Omental fat pad (tissue), 3 donors: ENCODE measurements at regions not wholly inside any gene's neighbourhood (a gene's known extent, or its start where the extent isn't known, plus 50 kb on each side); places are given as distances from the start of the nearest gene placed in this dataset.

ENCODE experiments used
- ATAC-seq: fragments of 150-250 bp; one replicate; pipeline ENCODE4 v1.9.1; 2016; ENCODE audit warnings: mild to moderate bottlenecking, moderate library complexity; ENCODE audit not compliant: low FRiP score
- DNase-seq: peaks from one replicate; pipeline ENCODE4 v3.0.0-alpha.2; 2019; ENCODE audit warnings: low spot score
- TF ChIP-seq, protein P1 (sequence below), 3 donors: fragments of 450-650 bp; IDR thresholded peaks; one replicate each; pipeline ENCODE4 v1.5.1; 2016 to 2017; ENCODE audit warnings: antibody characterized with exemption in 3 of 3, mild to moderate bottlenecking in 3 of 3, moderate library complexity in 2 of 3

DNA sequence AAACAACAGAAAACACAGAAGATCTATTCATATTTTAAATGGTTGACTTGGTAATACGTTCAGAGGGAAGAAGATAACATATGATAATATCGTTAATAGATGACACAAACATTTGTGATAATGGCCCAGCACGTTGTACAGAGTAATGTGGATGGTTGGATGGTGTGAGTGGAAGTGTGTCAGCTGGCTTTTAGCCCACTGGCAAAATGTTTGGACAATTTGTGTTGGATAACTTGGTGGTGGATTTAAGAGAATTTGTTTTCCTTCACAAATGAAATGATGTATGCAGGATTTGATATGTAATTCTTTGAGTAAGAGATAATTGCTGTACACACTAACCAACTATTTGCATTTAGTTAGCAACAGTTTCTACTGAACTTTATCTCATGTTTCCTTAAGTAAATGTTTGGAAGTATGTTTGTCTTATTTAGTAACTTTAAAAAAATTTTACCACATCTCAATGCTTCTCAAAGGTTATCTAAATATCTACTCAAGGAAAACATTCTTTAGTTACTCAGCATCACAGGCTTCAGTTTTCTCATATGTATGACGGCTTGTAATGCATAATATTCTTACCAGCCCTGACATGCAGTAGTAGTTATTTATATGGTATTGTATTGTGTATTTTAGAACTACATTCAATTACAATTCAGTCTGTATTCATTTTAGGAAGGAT is 328.5 kb upstream of the GOLIM4 start:
- DNase-seq (no peak), ATAC-seq (no peak)
- TF ChIP-seq, protein P1, sequence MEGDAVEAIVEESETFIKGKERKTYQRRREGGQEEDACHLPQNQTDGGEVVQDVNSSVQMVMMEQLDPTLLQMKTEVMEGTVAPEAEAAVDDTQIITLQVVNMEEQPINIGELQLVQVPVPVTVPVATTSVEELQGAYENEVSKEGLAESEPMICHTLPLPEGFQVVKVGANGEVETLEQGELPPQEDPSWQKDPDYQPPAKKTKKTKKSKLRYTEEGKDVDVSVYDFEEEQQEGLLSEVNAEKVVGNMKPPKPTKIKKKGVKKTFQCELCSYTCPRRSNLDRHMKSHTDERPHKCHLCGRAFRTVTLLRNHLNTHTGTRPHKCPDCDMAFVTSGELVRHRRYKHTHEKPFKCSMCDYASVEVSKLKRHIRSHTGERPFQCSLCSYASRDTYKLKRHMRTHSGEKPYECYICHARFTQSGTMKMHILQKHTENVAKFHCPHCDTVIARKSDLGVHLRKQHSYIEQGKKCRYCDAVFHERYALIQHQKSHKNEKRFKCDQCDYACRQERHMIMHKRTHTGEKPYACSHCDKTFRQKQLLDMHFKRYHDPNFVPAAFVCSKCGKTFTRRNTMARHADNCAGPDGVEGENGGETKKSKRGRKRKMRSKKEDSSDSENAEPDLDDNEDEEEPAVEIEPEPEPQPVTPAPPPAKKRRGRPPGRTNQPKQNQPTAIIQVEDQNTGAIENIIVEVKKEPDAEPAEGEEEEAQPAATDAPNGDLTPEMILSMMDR (IDR thresholded peaks at IDR 0.05), result no peak

DNA sequence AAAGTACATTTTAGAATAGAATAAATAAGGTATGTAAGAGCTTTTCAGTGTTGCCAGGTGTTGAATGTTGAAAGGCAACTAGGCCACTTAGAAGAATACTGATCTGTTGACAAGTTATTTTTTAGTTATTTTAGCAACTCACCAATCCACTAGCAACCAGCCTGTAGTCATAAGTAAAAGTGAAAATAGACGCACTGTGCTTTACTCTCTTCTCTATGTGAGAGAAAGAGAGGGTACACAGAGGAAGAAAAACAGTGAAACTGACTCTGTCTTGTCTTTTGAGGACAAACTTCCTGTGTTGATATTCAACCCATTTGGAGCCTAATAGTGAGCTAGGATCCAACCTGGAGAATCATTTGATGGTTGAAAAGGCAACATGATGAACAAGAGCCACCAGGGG is 327.1 kb upstream of the GOLIM4 start:
- TF ChIP-seq, protein P1 (IDR thresholded peaks at IDR 0.05), result no peak
- DNase-seq (no peak), ATAC-seq (no peak)

DNA sequence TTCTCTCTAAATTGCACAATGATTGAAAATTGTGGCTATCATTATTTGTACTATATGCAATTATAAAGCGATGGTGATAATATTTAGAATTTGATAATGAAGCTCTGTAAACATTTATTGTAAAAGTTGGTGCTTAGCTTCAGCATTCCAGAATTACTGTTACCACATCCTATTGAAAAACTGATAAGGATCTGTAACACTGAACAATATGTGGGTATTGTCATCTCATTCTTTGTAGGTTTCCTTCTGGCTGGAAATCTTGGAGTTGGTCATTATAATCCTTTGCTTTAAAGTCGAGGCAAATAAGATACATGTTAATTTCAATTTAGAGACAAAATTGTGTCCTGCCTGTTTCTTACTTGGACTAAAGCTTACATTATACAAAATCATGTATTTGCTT is 323.4 kb upstream of the GOLIM4 start:
- ATAC-seq (no peak), DNase-seq (no peak)
- TF ChIP-seq, protein P1 (IDR thresholded peaks at IDR 0.05), result no peak

DNA sequence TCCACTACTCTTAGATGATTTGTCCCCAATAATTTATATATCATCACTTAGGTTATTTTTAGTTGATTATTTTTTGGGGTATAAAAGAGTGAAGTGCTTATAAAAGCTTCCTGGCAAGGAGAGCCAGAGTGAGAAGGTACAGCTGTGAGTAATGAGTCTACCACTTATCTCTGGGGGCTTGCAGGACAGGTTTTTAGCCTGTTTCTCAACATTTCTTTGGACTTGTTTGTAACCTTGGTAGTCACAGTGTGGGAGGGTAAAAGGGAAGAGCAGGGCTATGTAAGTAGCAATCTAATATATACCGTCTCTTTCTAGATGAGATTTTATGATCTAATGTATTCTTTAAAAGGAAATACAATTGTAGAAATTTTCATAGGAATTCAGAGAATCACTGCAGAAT is 321.3 kb upstream of the GOLIM4 start:
- no peak for DNase-seq
- TF ChIP-seq, protein P1 (IDR thresholded peaks at IDR 0.05), result no peak
- no peak for ATAC-seq

DNA sequence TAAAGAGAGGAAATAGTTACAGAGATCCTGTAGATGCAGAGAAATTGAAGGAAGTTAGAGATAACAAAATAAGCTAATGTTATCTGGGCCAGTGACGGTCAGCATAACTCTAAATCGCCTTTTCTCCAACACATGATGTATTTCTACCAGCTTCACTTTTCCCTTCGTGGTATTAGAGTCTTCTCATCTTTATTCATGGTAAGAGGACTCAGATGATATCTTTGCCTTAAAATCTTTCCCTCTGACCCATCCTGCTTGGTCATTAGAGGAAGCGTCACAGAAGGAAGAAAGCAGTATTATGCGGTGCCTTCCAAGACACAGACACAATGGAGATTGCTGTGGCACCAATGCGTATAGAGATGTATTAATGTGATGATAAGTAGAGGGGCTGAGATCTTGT is 320.7 kb upstream of the GOLIM4 start:
- no peak for ATAC-seq
- DNase-seq, result no peak
- TF ChIP-seq, protein P1 (IDR thresholded peaks at IDR 0.05), result no peak

DNA sequence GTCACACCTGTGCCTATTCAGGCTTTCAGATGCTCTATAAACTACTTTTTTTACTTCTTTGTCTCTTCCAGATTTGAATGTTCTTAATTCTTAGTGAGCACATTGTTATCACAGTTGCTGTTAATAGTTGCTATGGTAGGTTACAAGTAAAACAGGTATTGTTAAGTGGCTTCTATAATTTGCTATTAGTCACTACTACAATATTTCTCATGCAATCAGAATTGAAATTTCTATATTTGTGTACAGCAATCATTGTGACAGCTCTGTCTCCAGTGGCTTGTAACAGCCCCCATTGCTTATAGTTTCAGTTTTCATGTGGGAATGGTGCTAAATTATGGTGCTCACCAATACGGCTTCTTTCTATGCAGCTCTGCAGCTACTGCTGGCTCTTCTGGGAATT is 318.4 kb upstream of the GOLIM4 start:
- TF ChIP-seq, protein P1 (IDR thresholded peaks at IDR 0.05), result no peak
- ATAC-seq (no peak), DNase-seq (no peak)

DNA sequence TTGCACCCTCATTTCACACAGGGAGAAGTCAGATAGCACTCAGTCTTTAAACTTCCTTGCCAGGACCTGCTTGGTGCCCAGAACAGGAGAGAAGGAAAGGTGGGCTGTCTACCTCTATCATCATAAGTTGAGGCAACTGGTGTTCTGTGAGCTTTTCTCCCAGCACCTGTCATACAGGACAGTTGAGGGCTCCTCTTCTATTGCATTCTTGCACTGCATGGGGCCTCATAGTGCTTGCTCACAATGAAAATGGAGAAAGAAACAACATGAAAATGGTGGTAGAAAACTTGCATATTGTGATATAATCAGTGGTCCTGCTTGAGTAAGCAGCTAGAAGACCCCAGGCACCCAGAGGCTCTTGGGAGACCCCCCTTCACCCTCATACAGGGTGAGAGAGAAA is 311.7 kb upstream of the GOLIM4 start:
- no peak for DNase-seq
- ATAC-seq, result no peak
- TF ChIP-seq, protein P1 (IDR thresholded peaks at IDR 0.05), result no peak
